KOPT-K1 (cell line): ENCODE measurements at regions not wholly inside any gene's neighbourhood (a gene's known extent, or its start where the extent isn't known, plus 50 kb on each side); places are given as distances from the start of the nearest gene placed in this dataset.

Experiments
- H3K27ac ChIP-seq: fragments of 200-600 bp; sonication (generic); 2 replicates; pipeline ENCODE4 v1.5.1; 2016; ENCODE audit warnings: antibody characterized with exemption, mild to moderate bottlenecking, low read depth, low read length; ENCODE audit not compliant: poor library complexity, severe bottlenecking
- H3K36me3 ChIP-seq: fragments of 200-600 bp; sonication (generic); 2 replicates; pipeline ENCODE4 v1.5.1; 2017; ENCODE audit warnings: antibody characterized with exemption, mild to moderate bottlenecking, low read length, moderate library complexity; ENCODE audit not compliant: insufficient read depth
- H3K9me3 ChIP-seq: fragments of 200-600 bp; sonication (generic); 2 replicates; pipeline ENCODE4 v1.5.1; 2017; ENCODE audit warnings: antibody characterized with exemption, low read length, mild to moderate bottlenecking; ENCODE audit not compliant: insufficient read depth, poor library complexity, severe bottlenecking

DNA sequence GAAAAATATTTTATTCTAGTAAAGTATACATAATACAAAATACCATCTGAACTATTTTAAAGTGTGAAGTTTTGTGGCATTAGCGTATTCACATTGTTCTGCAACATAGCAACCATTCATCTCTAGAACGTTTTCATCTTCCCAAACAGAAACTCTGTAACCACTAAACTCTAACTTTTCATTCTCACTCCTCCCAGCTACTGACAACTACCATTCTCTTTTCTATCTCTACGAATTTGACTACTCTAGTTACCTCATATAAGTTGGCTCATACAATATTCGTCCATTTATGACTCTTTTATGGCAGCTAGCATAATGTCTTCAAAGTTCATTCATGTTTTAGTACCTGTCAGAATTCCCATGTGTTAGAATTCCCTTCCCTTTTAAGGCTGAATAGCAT, 150.5 kb upstream of the MIR17HG start:
- Histone ChIP-seq H3K9me3 (no peaks in the 10 kb centered on the region), H3K36me3 (no peaks in the 10 kb centered on the region), H3K27ac (no peak overlapping the region)

DNA sequence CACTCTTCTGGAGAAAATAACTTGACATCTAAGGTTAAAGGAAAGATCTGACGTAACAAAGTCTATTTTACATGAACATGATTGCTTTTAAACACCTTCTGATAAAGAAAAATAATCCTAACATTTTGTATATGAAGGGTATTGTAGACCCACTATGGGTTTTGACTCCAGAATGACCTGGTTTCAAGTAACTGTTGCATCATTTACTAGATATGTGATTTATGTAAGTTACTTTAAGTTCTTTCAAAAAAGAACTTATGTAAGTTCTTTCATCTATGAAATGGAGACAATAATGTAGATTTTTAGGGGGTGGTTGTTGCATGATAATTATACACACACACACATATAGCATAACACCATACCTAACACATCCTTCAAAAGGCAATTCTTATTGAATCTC, 147.6 kb upstream of the MIR17HG start:
- H3K27ac ChIP-seq: no peak overlapping the region
- H3K36me3 ChIP-seq: no peaks in the 10 kb centered on the region
- H3K9me3 ChIP-seq: no peaks in the 10 kb centered on the region

DNA sequence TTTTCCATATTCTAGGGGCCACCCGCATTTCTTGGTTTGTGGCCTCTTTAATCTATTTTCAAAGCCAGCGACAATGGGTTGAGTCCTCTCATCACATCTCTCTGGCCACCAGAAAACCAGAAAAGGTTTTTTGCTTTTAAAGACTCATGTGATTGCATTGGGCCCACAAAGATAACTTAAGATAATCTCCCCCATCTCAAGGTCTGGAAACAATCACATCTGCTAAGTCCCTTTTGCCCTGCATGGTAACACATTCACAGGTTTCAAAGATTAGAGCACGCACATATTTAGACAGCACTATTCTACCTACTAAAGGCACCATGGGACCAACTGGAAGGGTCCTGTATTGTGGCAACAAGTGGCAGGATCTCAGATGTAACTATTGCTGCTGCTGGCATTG, 147.0 kb upstream of the MIR17HG start:
- Histone ChIP-seq H3K27ac (no peak overlapping the region), H3K9me3 (no peaks in the 10 kb centered on the region), H3K36me3 (no peaks in the 10 kb centered on the region)

DNA sequence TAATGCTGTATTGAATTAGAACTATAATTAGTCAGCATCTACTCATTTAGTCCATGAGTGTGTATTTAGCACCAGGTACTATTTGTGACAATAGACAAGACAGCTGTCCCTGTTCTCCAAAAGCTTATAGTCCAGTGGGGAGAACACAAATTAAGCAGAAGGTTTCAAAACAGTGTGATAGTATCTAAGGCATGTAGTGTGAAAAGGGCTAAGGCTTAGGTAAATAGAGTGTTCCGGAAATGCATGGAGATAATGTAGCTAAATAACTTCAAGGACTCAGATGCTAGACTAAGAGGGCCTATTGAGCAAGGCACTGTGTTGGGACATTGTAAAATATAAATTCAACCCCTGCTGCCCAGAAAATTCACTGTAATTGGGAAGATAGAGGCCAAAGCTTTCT, 144.1 kb upstream of the MIR17HG start:
- Histone ChIP-seq H3K27ac (no peak overlapping the region), H3K36me3 (no peaks in the 10 kb centered on the region), H3K9me3 (no peaks in the 10 kb centered on the region)

DNA sequence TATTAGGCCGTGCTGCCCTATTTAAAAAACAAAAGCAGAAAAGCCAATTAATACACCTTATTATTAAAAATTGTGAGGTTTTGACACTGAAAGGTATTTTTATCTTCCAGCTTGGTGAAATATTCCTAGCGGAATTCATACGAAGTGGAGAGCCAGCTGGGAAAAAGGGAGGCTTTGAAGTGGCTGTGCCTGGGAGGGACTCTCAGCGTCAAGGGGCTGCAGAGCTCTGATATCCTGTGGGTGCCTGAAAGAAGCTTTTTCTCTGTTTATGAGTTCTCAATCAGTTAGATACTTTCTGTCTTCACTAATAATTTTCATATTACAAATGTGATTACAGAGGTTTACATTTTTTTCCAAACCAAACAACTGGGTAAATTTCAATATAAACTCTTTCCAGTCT, 140.2 kb upstream of the MIR17HG start:
- no peaks in the 10 kb centered on the region for H3K9me3 ChIP-seq
- no peaks in the 10 kb centered on the region for H3K36me3 ChIP-seq
- no peak overlapping the region for H3K27ac ChIP-seq

DNA sequence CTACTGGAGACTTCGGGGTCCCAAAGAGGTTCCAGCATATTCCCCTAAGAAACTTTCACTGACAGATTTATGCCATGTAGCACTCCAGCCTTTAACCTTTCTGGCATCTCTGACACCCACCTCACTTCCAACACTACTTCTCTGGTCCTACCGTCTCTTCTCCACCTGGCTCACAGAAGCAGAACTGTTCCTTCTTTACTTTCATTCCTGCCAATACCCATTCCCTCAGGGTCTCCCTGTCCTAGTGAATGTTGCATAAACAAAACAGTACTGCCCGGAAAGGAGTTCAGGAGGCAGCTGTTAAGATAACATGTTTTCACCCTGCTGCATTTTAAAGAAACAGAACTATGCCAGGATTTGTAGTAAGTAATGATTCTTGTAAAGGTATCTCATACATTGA, 136.0 kb upstream of the MIR17HG start:
- Histone ChIP-seq H3K9me3 (no peaks in the 10 kb centered on the region), H3K27ac (no peak overlapping the region), H3K36me3 (no peaks in the 10 kb centered on the region)

DNA sequence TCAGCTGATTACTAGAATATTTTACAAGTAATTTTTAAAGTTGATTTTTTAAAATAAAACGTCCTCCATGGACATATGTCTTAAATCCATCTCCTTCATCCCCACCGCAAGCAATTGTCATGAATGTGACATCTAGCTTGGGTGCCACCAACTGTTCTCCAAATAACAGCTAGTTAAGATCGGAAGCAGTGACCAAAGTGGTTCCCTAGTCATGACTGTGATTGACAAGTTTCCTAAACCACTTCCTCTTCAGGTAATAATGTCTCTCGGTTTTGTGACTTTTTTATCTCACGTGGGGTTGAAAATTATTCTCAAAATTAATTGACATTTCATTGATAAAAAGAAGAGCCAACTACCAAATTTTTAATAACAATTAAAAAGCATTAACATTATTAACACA, 135.3 kb upstream of the MIR17HG start:
- H3K9me3 ChIP-seq: no peaks in the 10 kb centered on the region
- no peak overlapping the region for H3K27ac ChIP-seq
- no peaks in the 10 kb centered on the region for H3K36me3 ChIP-seq

DNA sequence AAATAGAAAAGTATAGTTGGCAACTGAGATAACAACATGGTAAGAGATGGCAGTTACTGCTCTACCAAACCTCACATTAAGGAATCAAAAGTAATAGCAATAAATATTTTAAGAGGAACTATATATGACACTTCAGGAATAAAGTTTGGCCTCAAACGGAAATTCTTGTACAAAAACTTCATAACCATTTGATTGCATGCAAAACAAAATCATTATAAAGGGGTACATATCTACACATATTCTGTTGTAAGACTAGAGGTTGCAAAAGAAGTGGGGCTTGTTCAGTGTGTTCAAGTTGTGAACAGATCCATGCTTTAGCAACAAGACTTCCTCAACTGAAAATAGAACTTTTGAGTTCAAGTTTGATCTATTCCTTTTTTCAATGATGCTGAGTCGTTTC, 133.5 kb upstream of the MIR17HG start:
- H3K27ac ChIP-seq: no peak overlapping the region
- no peaks in the 10 kb centered on the region for H3K36me3 ChIP-seq
- no peaks in the 10 kb centered on the region for H3K9me3 ChIP-seq

DNA sequence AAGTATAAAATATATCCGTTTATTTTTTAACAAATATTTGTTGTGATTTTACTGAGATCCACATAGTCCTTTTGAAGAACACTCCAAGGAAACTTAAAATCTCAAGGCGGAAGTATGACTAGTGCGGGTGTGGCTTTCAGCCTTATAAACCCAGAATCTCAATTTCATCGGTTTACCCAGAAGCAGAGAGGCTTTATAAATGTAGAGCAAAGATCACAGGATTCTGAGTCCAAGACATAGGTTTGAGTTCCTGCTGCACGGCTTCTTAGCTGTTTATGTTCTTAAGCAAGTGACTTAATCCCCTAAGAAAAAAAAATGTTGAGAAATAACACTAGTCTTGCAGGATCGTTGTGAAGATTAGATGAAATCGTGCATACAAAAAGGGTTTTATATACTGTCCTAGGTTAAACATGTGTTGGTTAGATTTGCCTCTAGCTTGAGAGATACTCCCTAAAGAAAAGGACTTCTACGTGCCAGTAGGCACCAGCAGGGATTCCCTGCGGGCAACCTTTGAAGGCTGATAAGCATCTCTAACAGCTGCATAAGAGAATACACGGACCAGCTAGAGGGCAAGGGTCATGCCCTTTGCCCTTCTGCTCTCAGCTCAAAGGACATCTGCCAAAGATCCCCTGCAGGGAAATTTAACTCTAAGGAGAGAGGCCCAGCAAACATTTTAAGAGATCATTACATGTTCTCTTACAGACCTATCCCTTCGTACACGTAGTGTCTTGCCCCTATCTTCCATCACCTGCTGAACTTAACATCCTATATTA, 130.4 kb upstream of the MIR17HG start:
- Histone ChIP-seq H3K27ac (no peak overlapping the region), H3K9me3 (no peaks in the 10 kb centered on the region), H3K36me3 (no peaks in the 10 kb centered on the region)

DNA sequence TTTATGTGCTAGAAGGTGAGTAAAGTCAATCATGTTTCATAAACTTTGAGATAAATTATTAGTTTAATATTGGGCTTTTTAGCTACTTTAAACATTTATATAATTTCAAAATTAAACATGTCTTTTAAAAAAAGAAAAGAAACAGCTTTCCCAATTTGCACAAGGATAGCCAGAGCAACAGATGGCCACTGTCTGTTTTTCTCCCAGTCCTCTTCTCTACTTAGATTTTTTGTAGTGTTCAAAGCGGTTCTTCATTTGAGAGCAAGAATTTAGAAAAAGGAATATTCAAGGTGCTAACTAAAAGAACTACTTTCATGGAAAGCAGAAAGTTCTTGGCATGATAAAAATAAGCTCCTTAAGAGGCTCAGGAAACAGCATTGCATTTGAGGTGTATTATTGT, 128.3 kb upstream of the MIR17HG start:
- no peaks in the 10 kb centered on the region for H3K9me3 ChIP-seq
- no peaks in the 10 kb centered on the region for H3K36me3 ChIP-seq

DNA sequence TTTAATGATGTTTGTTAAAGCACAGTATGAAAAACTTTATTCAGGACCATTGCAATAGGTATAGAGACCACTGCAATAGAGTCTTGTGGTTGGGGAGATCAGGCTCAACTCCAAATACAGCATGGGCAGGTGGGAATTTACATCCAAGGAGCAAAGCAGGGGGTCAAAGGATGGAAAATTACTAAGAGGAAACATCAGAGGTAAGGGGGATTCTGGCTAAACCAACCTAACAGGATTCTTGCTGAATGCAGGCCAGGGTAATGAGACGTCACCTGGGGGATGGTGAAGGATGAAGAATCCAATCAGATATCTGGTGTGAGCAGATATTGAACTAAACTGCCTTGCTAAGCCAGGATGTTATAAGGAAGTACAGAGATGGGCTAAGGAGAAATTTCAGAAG, 126.6 kb upstream of the MIR17HG start:
- H3K27ac ChIP-seq: no peak overlapping the region
- H3K9me3 ChIP-seq: no peaks in the 10 kb centered on the region
- H3K36me3 ChIP-seq: no peaks in the 10 kb centered on the region

More for the DNA sequence above, 128.3 kb upstream of the MIR17HG start:
- no peak overlapping the region for H3K27ac ChIP-seq

DNA sequence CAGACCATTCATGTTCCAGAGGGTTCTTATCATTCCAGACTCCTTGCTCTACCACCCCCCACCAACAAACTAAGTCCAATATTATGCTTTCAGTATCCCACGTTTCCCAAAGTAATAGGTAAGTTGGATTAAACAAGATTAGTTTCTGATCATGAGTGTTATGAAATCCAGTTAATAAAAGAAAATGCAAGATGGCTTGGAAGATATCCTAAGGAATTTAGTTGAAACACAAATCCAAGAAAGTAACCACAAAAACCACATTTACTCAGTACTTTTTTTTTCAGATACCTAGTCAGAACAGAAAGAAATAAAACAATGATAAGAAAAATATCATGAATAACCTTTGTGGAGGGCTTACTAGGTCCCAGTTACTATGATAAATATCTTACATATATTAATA, 119.4 kb upstream of the MIR17HG start:
- Histone ChIP-seq H3K27ac (no peak overlapping the region), H3K36me3 (no peaks in the 10 kb centered on the region), H3K9me3 (no peaks in the 10 kb centered on the region)

DNA sequence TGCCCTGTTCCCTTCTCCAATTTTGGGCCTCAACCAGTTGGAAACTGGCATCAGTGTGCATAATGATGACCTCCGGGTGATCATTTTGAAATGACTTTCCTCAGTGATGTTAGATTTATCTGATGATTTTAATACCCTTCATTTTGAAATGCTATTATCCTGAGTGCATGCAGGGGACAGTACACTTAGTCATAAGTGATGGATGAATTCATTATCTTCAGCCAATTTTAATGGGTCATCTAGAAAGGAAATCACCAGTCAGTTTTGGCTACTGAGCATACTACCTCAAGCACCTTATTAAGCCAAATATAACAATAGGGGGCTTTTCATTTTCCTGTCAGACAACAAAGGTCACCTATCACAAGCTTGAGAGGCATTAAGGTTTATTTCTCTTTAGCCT, 118.5 kb upstream of the MIR17HG start:
- no peaks in the 10 kb centered on the region for H3K9me3 ChIP-seq
- no peaks in the 10 kb centered on the region for H3K36me3 ChIP-seq
- H3K27ac ChIP-seq: no peak overlapping the region

DNA sequence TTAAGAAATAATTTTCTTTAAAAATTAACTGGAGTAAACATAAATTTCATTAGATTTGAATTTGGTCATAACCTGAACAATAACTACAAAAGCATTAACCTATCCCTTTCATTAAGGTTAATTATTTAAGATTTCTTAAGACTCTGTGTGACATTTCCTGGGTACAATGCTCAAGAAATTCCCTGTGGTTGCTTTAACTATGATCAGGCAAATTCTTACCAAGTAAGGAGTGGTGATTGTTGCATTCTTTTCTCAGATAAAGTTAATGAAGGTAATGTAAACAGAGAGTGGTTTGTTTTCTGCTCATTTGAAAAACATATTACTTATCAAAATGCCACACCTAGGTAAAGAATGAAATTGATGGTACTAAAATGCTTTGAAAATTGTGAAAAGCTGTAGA, 114.8 kb upstream of the MIR17HG start:
- Histone ChIP-seq H3K27ac (no peak overlapping the region), H3K9me3 (no peaks in the 10 kb centered on the region), H3K36me3 (no peaks in the 10 kb centered on the region)

DNA sequence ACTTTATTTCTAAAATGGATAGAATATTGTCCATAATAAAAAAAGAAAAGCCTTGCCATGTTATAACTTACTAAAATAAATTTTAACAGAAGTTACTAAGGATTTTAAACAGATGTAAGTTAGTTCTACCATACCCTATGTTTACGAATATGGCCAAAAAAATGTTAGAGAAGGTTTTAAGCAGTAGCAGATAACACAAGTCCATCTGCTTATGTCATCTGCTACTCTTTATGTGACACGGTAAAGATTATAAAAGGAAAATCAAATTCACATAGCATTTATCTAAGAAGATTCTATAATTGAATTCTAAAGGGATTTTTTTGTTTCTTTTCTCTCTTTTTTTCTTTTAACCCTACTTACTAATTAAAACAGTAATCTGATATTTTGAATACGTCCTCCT, 114.2 kb upstream of the MIR17HG start:
- no peak overlapping the region for H3K27ac ChIP-seq

DNA sequence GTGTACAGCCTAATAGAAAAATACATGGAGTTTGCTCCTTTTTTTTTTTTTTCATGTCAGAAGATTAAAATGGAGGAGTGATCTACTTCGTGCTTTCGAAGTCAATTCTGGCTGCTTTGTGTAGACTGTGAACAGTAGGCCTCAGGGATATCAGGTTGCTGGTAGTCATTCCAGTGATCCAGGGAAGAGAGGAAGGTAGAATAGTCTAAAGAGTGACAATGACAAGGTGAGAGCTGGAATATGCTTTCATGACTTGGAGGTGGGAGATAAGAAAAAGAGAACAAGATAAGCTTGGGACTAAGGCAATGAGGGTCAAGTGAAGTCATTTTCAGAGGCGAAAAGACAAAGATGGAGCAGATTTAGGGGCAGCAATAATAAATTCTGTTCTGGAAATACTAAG, 111.3 kb upstream of the MIR17HG start:
- H3K36me3 ChIP-seq: no peaks in the 10 kb centered on the region
- H3K9me3 ChIP-seq: no peaks in the 10 kb centered on the region
- no peak overlapping the region for H3K27ac ChIP-seq

More for the DNA sequence above, 114.2 kb upstream of the MIR17HG start:
- no peaks in the 10 kb centered on the region for H3K9me3 ChIP-seq
- H3K36me3 ChIP-seq: no peaks in the 10 kb centered on the region
